HG03135 (cell line): ENCODE measurements at regions not wholly inside any gene's neighbourhood (a gene's known extent, or its start where the extent isn't known, plus 50 kb on each side); places are given as distances from the start of the nearest gene placed in this dataset.
"Not testable (repeated sequence)": the region's sequence is repeated elsewhere in the genome, so short reads cannot be mapped to it uniquely, and the experiment has no call there.

Source experiments
- ATAC-seq: cut with Tn5 transposase; IDR thresholded peaks from one replicate; pipeline ENCODE4 v1.9.1; 2021; ENCODE audit warnings: mild to moderate bottlenecking, moderate library complexity; ENCODE audit not compliant: unreplicated experiment

GRCh38 chr2:144751142-144751905 lies 231.4 kb upstream of the ZEB2 start:
- ATAC-seq: no peak

GRCh38 chr2:144749188-144749587 lies 229.3 kb upstream of the ZEB2 start:
- no peak for ATAC-seq

DNA sequence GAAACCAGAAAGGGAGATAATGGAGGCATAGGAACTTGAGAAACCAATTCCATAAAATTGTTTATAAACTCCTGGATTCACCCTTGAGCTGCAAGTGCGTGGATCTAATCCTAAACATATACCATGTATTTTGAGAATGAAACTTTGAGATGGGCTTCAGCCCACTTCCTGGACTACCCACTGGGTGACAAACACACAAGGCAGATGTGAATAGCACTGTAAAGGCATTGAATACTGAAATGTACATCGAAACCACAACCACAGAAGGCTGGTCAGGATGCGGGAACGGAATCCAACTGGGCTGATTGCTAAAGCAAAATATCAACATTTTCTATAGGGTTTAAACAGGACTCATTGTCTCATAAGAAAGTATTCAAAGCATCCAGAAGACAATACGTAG lies 228.5 kb upstream of the ZEB2 start:
- no peak for ATAC-seq

- no peak for ATAC-seq
Observed at GRCh38 chr2:144747571-144747970, 227.7 kb upstream of the ZEB2 start.

DNA sequence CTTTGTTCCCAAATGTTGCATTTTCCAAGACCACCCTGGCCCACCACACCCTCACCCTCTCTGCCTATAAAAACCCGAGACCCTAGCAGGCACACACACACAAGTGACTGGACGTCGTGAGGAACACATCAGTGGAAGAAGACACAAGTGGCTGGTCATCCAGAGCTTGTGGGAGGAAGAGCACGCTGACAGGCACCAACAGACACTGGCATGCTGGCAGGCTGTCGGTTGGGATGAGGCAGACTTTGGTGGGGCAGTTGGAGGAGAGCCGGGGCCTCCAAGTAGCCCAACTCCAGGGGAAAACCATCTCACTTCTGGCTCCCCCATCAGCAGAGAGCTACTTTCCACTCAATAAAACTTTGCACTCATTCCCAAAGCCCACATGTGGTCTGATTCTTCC lies 225.5 kb upstream of the ZEB2 start:
- ATAC-seq: no peak

- ATAC-seq: no peak
Observed at GRCh38 chr2:144738749-144739148, 218.8 kb upstream of the ZEB2 start.

DNA sequence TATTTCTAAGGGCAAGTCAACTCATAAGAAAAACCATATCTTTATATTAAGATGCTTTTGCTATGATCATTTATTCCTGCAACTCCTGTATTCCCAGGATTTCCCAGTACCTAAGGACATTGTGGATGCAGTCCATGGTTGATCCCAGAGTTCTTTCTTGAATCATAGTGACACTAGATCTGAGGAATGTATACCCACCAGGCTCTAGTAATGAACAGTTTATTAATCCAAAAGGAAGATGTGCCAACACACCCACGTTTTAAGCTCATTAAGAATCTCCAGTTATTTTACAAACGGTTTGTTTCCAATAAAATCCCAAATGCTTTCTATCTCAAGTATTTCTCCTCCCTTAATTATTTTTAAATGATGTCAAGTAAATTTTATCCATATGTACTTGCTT lies 210.8 kb upstream of the ZEB2 start:
- ATAC-seq: no peak

DNA sequence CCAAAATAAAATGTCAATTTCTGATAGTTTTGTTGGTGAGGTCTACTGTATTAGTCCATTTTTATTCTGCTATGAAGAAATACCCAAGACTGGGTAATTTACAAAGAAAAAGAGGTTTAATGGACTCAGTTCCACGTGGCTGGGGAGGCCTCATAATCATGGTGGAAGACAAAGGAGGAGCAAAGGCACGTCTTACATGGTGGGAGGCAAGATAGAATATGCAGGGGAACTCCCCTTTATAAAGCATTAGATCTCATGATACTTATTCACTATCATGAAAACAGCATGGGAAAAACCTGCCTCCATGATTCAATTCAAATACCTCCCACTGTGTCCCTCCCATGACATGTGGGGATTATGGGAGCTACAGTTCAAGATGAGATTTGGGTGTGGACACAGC lies 204.5 kb upstream of the ZEB2 start:
- not testable (repeated sequence) for ATAC-seq

DNA sequence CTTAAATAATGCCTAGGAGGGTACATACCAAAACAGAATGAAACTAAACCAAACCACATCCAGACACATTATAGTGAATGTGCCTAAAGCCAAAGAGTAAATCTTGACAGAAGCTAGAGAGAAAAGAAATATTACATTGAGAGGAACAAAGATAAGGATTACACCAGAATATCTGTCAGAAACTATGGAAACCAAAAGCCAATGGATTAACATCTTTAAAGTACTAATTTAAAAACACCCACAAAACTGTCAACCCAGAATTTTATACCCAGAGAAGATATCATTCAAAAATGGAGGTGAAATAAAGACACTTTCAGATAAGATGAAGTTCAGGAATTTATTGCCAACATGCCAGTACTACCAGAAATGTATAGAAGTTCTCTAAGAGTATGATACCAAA lies 198.5 kb upstream of the ZEB2 start:
- ATAC-seq: no peak

DNA sequence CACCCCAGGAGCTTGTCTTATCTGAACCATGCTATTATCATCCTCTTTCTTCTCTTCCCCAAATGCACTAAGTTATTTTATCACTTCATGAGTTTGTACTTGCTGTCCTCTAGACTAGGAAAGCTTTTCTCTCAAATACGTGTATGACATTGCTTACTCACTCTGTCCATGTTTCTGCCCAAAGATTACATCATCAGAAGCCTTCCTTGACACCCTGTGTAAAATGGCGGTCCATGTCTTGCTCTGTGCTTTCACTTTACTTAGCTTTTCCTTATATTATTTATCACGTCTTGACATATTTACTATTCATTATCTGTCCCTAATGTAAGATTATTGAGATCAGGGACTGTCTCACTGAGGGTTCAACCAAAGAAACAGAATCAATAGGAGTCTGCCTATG lies 196.1 kb upstream of the ZEB2 start:
- no peak for ATAC-seq

- ATAC-seq: no peak
Observed at GRCh38 chr2:144713410-144713809, 193.5 kb upstream of the ZEB2 start.

- no peak for ATAC-seq
Observed at GRCh38 chr2:144712550-144712940, 192.6 kb upstream of the ZEB2 start.

- no peak for ATAC-seq
Observed at GRCh38 chr2:144711630-144712549, 192.0 kb upstream of the ZEB2 start.

DNA sequence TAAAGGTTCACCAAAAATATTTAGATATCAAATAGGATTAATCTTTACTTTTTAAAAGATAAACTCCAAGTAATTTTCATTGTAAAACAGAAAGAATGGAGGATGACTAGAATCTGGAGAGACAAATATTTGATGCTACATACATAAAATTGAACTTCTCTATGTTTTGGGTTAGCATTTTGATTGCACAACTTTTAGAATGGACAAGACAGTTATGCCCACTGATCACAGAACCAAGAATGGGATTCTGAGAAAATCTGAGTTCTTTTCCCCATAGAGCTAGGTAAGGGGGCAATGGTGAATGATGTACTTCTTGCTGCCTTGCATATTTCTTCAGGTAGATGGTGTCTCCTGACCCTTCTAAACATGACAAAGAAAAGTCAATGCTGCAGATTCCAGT lies 191.2 kb upstream of the ZEB2 start:
- ATAC-seq: no peak

DNA sequence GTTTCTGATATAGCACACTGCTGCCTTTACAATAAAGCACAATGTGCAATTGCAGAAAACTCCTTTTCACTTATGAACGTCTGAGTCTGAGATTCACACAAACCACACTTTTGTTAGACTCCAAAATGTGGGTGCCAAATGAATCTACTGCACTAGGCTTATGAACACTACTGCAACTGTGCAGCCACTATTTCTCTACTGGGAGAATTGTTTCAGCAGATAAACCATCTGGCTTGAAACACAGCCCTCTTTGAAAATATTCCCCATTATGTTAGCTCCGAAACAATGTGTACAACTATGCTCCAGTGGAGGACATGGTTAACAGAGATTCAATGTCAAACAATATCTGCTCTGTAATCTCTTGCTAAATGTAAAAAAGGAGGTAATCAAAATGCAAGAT lies 188.7 kb upstream of the ZEB2 start:
- no peak for ATAC-seq

GRCh38 chr2:144707736-144708326 lies 187.9 kb upstream of the ZEB2 start:
- ATAC-seq: no peak

GRCh38 chr2:144706647-144707046 lies 186.7 kb upstream of the ZEB2 start:
- ATAC-seq: no peak

DNA sequence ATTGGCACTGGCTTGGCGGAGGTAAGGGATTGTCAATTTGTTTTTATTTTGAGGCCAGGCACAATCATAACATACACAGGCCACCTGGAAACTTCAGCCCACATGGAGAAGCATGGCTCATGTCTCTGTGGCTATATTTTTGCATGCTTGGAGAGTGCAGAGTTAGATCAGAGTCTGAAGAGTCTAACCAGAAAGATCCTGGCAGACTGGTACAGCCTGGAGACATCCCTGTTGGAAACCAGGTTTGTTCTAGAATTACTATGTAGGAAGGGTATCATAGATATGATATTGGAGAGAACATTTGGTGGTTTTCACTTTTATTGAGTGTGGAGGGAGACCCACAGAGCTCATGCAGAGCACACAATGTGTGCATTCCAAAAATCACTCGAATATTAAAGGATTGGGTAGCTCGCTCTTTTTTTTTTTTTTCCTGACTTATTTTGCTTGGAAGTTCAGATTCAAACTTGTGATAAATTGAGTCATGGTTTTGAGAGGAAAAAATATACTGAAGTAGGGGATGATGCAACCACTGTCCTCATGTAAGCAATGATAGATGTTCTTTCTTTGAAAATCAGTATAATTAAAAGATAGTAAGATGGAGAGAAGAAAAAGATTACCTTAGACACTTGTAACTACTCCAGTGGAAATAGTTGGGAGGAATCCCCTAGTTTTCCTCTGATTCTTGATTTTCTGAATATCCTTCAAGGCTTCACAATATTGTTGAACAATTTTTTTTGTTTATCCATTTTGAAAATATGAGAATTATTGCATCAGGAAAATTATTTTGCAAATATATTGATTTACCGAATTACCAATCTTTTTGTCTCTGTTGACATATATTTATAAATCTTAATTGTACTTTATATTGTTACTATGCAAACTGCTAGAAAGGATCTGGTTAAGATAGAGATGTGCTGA lies 185.7 kb upstream of the ZEB2 start:
- ATAC-seq: no peak

GRCh38 chr2:144704709-144705095 lies 184.8 kb upstream of the ZEB2 start:
- no peak for ATAC-seq

DNA sequence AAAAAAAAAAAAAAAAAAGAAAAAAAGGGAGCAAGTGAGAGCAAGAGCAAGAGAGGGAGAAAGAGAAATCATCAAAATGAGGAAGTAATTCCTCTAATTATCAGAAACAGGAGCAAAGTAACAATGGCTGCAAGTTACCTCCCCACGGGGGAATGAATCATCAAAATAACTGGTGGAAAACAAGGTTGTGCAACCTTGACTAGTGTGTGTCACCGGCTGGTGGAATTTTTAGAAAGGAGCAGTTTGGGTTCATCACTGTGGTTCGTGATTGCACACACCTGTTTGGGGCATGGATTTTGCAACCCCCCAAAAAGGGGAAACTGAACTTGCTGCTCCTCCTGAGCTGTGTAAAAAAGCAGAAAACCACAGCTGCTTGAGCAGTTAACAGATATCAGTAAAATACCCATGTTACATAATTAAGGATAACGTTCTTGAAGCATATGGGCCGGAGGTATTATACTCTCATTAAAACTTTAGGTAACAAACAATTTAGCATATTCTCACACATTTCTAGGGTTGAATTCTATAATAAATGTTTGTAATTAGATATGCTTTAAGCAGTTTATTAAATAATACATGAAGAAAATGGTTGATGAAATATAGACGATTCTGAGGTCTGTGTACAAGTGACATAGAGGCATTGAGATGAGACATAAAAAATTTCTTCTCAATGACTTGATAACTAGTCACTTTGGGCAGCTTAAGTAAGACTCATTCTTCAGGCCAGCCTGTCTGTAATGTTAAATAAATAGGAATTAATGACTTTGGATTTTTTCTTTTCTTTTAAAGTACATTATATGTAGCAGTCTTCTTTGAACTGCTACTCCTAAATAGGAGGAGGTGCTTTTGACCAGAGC lies 184.2 kb upstream of the ZEB2 start:
- ATAC-seq: no peak
